Loucy (cell line): ENCODE measurements at regions not wholly inside any gene's neighbourhood (a gene's known extent, or its start where the extent isn't known, plus 50 kb on each side); places are given as distances from the start of the nearest gene placed in this dataset.

Source experiments
- H2AFZ ChIP-seq: fragments of 200-600 bp; sonication (generic); 2 replicates; pipeline ENCODE4 v1.6.0; 2016; ENCODE audit warnings: antibody characterized with exemption, mild to moderate bottlenecking, low read length, moderate library complexity
- H3F3A ChIP-seq: fragments of 200-600 bp; 2 replicates; pipeline ENCODE4 v1.6.0; 2016; ENCODE audit warnings: antibody characterized with exemption, low read depth, mild to moderate bottlenecking
- H3K27me3 ChIP-seq: fragments of 200-600 bp; sonication (generic); 2 replicates; pipeline ENCODE4 v1.6.1; 2014; ENCODE audit warnings: low read length, mild to moderate bottlenecking; ENCODE audit not compliant: insufficient read depth, poor library complexity, severe bottlenecking
- H3K36me3 ChIP-seq: fragments of 200-600 bp; sonication (generic); 2 replicates; pipeline ENCODE4 v1.6.1; 2016; ENCODE audit warnings: low read length; ENCODE audit not compliant: insufficient read depth
- H3K4me1 ChIP-seq: fragments of 200-600 bp; sonication (generic); 2 replicates; pipeline ENCODE4 v1.5.1; 2014; ENCODE audit warnings: low read length, mild to moderate bottlenecking; ENCODE audit not compliant: insufficient read depth, poor library complexity, severe bottlenecking
- H3K4me2 ChIP-seq: fragments of 200-600 bp; sonication (generic); 2 replicates; pipeline ENCODE4 v1.6.0; 2014; ENCODE audit warnings: antibody characterized with exemption, low read length, low read depth, mild to moderate bottlenecking; ENCODE audit not compliant: poor library complexity, severe bottlenecking
- H3K4me3 ChIP-seq: fragments of 200-600 bp; sonication (generic); 2 replicates; pipeline ENCODE4 v1.5.1; 2014; ENCODE audit warnings: low read length, mild to moderate bottlenecking, mixed read lengths; ENCODE audit not compliant: poor library complexity, severe bottlenecking
- H3K79me2 ChIP-seq: fragments of 200-600 bp; sonication (generic); 2 replicates; pipeline ENCODE4 v1.6.1; 2014; ENCODE audit warnings: low read length; ENCODE audit not compliant: insufficient read depth
- H3K9ac ChIP-seq: fragments of 200-600 bp; sonication (generic); 2 replicates; pipeline ENCODE4 v1.6.0; 2014; ENCODE audit warnings: mild to moderate bottlenecking, low read depth, low read length, moderate library complexity; ENCODE audit not compliant: poor library complexity, severe bottlenecking
- H3K9me2 ChIP-seq: fragments of 200-600 bp; sonication (generic); replicated peaks from 2 replicates; pipeline ENCODE4 v1.6.1; 2016; ENCODE audit warnings: low read depth, low read length, mixed read lengths
- H3K9me3 ChIP-seq: fragments of 200-600 bp; sonication (generic); 2 replicates; pipeline ENCODE4 v1.6.1; 2014; ENCODE audit warnings: mild to moderate bottlenecking, antibody characterized with exemption, low read length, low read depth; ENCODE audit not compliant: insufficient read depth
- H4K20me1 ChIP-seq: fragments of 200-600 bp; sonication (generic); 2 replicates; pipeline ENCODE4 v1.6.0; 2014; ENCODE audit warnings: antibody characterized with exemption, low read length, mild to moderate bottlenecking; ENCODE audit not compliant: insufficient read depth, poor library complexity, severe bottlenecking
- EZH2phosphoT487 ChIP-seq: fragments of 200-600 bp; IDR thresholded peaks from 2 replicates; pipeline ENCODE4 v1.6.1; 2018; ENCODE audit warnings: antibody characterized with exemption, mild to moderate bottlenecking, moderate library complexity, borderline replicate concordance
- TF ChIP-seq, protein P1 (sequence below): fragments of 200-600 bp; sonication (generic); conservative IDR thresholded peaks from 2 replicates; pipeline ENCODE4 v1.5.1; 2014; ENCODE audit warnings: mild to moderate bottlenecking, antibody characterized with exemption, low read length

DNA sequence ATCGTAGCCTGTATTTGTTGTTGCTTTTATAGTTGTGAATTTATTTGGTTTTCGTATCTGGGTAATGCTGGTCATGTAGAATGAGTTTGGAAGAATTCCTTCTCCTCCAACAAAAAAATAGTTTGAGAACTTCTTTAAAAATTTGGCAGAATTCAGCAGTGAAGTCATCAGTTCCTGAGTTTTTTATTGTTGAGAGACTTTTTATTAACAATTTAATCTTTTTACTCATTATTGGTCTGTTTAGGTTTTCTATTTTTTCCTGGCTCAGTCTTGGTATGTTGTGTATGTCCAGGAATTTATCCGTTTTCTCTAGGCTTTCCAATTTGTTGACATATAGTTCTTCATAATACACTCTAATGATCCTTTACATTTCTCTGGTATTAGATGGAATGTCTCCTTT, 1613.3 kb upstream of the PIK3C3 start:
- no peaks in the 10 kb centered on the region for H3K79me2 ChIP-seq
- H4K20me1 ChIP-seq, result no peaks in the 10 kb centered on the region
- H3K4me2 ChIP-seq, result no peak overlapping the region
- no peaks in the 10 kb centered on the region for H3K36me3 ChIP-seq
- H3K9ac ChIP-seq, result no peak overlapping the region
- H3K27me3 ChIP-seq, result no peaks in the 10 kb centered on the region
- no peaks in the 10 kb centered on the region for H3K9me2 ChIP-seq
- no peak for TF ChIP-seq EZH2phosphoT487
- TF ChIP-seq, protein P1, sequence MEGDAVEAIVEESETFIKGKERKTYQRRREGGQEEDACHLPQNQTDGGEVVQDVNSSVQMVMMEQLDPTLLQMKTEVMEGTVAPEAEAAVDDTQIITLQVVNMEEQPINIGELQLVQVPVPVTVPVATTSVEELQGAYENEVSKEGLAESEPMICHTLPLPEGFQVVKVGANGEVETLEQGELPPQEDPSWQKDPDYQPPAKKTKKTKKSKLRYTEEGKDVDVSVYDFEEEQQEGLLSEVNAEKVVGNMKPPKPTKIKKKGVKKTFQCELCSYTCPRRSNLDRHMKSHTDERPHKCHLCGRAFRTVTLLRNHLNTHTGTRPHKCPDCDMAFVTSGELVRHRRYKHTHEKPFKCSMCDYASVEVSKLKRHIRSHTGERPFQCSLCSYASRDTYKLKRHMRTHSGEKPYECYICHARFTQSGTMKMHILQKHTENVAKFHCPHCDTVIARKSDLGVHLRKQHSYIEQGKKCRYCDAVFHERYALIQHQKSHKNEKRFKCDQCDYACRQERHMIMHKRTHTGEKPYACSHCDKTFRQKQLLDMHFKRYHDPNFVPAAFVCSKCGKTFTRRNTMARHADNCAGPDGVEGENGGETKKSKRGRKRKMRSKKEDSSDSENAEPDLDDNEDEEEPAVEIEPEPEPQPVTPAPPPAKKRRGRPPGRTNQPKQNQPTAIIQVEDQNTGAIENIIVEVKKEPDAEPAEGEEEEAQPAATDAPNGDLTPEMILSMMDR, result no peak
- no peaks in the 10 kb centered on the region for H3K4me1 ChIP-seq
- H3F3A ChIP-seq, result no peaks in the 10 kb centered on the region
- no peak overlapping the region for H3K4me3 ChIP-seq
- no peaks in the 10 kb centered on the region for H3K9me3 ChIP-seq
- no peak overlapping the region for H2AFZ ChIP-seq

GRCh38 chr18:40338284-40338683, 1616.8 kb upstream of the PIK3C3 start:
- TF ChIP-seq, protein P1, result no peak
- no peak for TF ChIP-seq EZH2phosphoT487
- no peaks in the 10 kb centered on the region for H3F3A ChIP-seq

DNA sequence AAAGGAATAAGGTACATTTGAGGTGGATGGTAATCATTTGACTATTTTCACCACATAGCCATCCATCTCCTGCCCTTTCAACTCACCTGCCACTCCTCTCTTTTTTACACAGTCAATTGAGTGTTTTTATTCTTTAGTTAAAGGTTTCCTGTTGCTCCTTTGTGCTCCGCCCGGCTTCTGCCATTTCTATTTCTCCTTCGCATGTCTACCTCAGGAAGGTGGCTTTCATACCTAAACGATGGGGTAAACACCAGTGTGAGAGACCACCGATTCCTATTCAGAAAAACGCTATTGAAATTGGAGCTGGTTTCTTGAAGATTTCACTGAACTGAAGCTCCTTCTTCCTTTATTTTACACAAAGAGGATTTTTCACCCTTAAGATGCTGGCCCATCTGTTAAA, 1628.0 kb upstream of the PIK3C3 start:
- TF ChIP-seq, protein P1, result no peak
- TF ChIP-seq EZH2phosphoT487, result no peak
- H3K36me3 ChIP-seq, result no peaks in the 10 kb centered on the region
- no peaks in the 10 kb centered on the region for H3K79me2 ChIP-seq
- H3F3A ChIP-seq, result no peaks in the 10 kb centered on the region
- H2AFZ ChIP-seq, result no peak overlapping the region
- no peak overlapping the region for H3K4me2 ChIP-seq
- no peaks in the 10 kb centered on the region for H3K27me3 ChIP-seq
- no peaks in the 10 kb centered on the region for H3K9me2 ChIP-seq
- 0 out of 2 replicates have a peak, but pooled peaks cover 3% of the 10 kb centered on the region for H3K9me3 ChIP-seq
- H3K4me1 ChIP-seq, result no peaks in the 10 kb centered on the region
- no peak overlapping the region for H3K4me3 ChIP-seq
- H3K9ac ChIP-seq, result no peak overlapping the region
- no peaks in the 10 kb centered on the region for H4K20me1 ChIP-seq

More at GRCh38 chr18:40338284-40338683, 1616.8 kb upstream of the PIK3C3 start:
- Histone ChIP-seq H3K4me3 (no peak overlapping the region), H3K9me3 (no peaks in the 10 kb centered on the region), H3K79me2 (no peaks in the 10 kb centered on the region), H3K4me2 (no peak overlapping the region), H4K20me1 (no peaks in the 10 kb centered on the region), H2AFZ (no peak overlapping the region), H3K27me3 (no peaks in the 10 kb centered on the region), H3K9me2 (no peaks in the 10 kb centered on the region), H3K9ac (no peak overlapping the region), H3K4me1 (no peaks in the 10 kb centered on the region), H3K36me3 (no peaks in the 10 kb centered on the region)
